HEK293 (cell line): ENCODE measurements at regions not wholly inside any gene's neighbourhood (a gene's known extent, or its start where the extent isn't known, plus 50 kb on each side); places are given as distances from the start of the nearest gene placed in this dataset.

Source experiments
- CTCF ChIA-PET: fragments of 350-600 bp; formaldehyde crosslinking; extraction: SDS; loops from one replicate; lab custom pipeline; 2021; ENCODE audit warnings: antibody characterized with exemption; lab: Yijun Ruan, JAX
- POLR2A ChIA-PET: fragments of 300-600 bp; formaldehyde crosslinking; extraction: SDS; loops from one replicate; lab custom pipeline; 2020; ENCODE audit warnings: antibody characterized with exemption, inconsistent platforms; lab: Yijun Ruan, JAX
- H3K27ac ChIP-seq: fragments of 200-500 bp; sonication (Bioruptor generic); 2 replicates; pipeline ENCODE4 v1.5.1; 2014; ENCODE audit warnings: low read depth, low read length, control low read depth, inconsistent platforms; ENCODE audit errors: extremely low read depth
- H3K36me3 ChIP-seq, 2 experiments: fragments of 200-500 bp in 1 of 2; sonication (Bioruptor generic) in 1 of 2; 1 replicate in 1 of 2; 2 replicates in 1 of 2; pipeline ENCODE4 v1.5.1; 2014 to 2017; ENCODE audit warnings: inconsistent platforms in 2 of 2, low read length in 2 of 2; ENCODE audit not compliant: control insufficient read depth in 2 of 2, insufficient read depth in 1 of 2
- H3K4me1 ChIP-seq: fragments of 200-500 bp; sonication (Bioruptor generic); 2 replicates; pipeline ENCODE4 v1.5.1; 2014; ENCODE audit warnings: mild to moderate bottlenecking, low read length, inconsistent platforms; ENCODE audit not compliant: control insufficient read depth, insufficient read depth
- H3K4me3 ChIP-seq: 2 replicates; pipeline ENCODE4 v1.5.1; 2011; ENCODE audit warnings: low read depth, mild to moderate bottlenecking, control low read depth, low read length, moderate library complexity
- H3K9me3 ChIP-seq: fragments of 200-500 bp; sonication (Bioruptor generic); 2 replicates; pipeline ENCODE4 v1.5.1; 2014; ENCODE audit warnings: low read depth, low read length, inconsistent platforms; ENCODE audit not compliant: control insufficient read depth, insufficient read depth
- GLI4 ChIP-seq: fragments of 450-650 bp; formaldehyde crosslinking; IDR thresholded peaks from 2 replicates; pipeline ENCODE4 v1.5.1; 2016; ENCODE audit warnings: missing biosample characterization, missing genetic modification characterization
- HOXC10 ChIP-seq: sonication (generic); formaldehyde crosslinking; IDR thresholded peaks from 2 replicates; pipeline ENCODE4 v1.8.1; 2023; ENCODE audit warnings: mild to moderate bottlenecking, missing genetic modification reagents
- IKZF3 ChIP-seq: fragments of 450-650 bp; IDR thresholded peaks from 2 replicates; pipeline ENCODE4 v1.5.0; 2018; ENCODE audit warnings: missing biosample characterization, mild to moderate bottlenecking, missing genetic modification characterization, moderate library complexity
- KLF1 ChIP-seq: fragments of 450-650 bp; formaldehyde crosslinking; IDR thresholded peaks from 2 replicates; pipeline ENCODE4 v1.5.1; 2016; ENCODE audit warnings: missing biosample characterization, missing genetic modification characterization
- KLF7 ChIP-seq: fragments of 450-650 bp; formaldehyde crosslinking; IDR thresholded peaks from 2 replicates; pipeline ENCODE4 v1.5.1; 2016; ENCODE audit warnings: missing biosample characterization, missing genetic modification characterization, borderline replicate concordance
- KLF8 ChIP-seq: fragments of 450-650 bp; formaldehyde crosslinking; IDR thresholded peaks from 2 replicates; pipeline ENCODE4 v1.5.1; 2016; ENCODE audit warnings: missing biosample characterization, missing genetic modification characterization
- MZF1 ChIP-seq: fragments of 450-650 bp; formaldehyde crosslinking; IDR thresholded peaks from 2 replicates; pipeline ENCODE4 v1.5.1; 2017; ENCODE audit warnings: missing biosample characterization, missing genetic modification characterization, borderline replicate concordance
- SP3 ChIP-seq: fragments of 450-650 bp; formaldehyde crosslinking; IDR thresholded peaks from 2 replicates; pipeline ENCODE4 v1.5.1; 2016; ENCODE audit warnings: missing biosample characterization, missing genetic modification characterization
- ZBTB7A ChIP-seq: fragments of 450-650 bp; formaldehyde crosslinking; IDR thresholded peaks from 2 replicates; pipeline ENCODE4 v1.5.1; 2016; ENCODE audit warnings: low read depth, missing biosample characterization, missing genetic modification characterization
- ZFP41 ChIP-seq: fragments of 450-650 bp; formaldehyde crosslinking; IDR thresholded peaks from 2 replicates; pipeline ENCODE4 v1.5.1; 2016; ENCODE audit warnings: missing biosample characterization, missing genetic modification characterization, borderline replicate concordance
- ZNF114 ChIP-seq: fragments of 450-650 bp; formaldehyde crosslinking; IDR thresholded peaks from 2 replicates; pipeline ENCODE4 v1.5.0; 2017; ENCODE audit warnings: missing biosample characterization, missing genetic modification characterization
- ZNF16 ChIP-seq: fragments of 450-650 bp; formaldehyde crosslinking; IDR thresholded peaks from 2 replicates; pipeline ENCODE4 v1.5.1; 2016; ENCODE audit warnings: low read depth, missing biosample characterization, missing genetic modification characterization
- ZNF248 ChIP-seq: fragments of 450-650 bp; formaldehyde crosslinking; IDR thresholded peaks from 2 replicates; pipeline ENCODE4 v1.5.1; 2017; ENCODE audit warnings: missing biosample characterization, missing genetic modification characterization
- ZNF324 ChIP-seq: fragments of 450-650 bp; formaldehyde crosslinking; IDR thresholded peaks from 2 replicates; pipeline ENCODE4 v1.5.1; 2016; ENCODE audit warnings: missing biosample characterization, missing genetic modification characterization
- ZNF521 ChIP-seq: fragments of 450-650 bp; formaldehyde crosslinking; IDR thresholded peaks from 2 replicates; pipeline ENCODE4 v1.5.1; 2017; ENCODE audit warnings: missing biosample characterization, mild to moderate bottlenecking, missing genetic modification characterization
- ZNF585B ChIP-seq: fragments of 450-650 bp; formaldehyde crosslinking; IDR thresholded peaks from 2 replicates; pipeline ENCODE4 v1.5.1; 2016; ENCODE audit warnings: missing biosample characterization, missing genetic modification characterization
- ZNF621 ChIP-seq: fragments of 450-650 bp; formaldehyde crosslinking; IDR thresholded peaks from 2 replicates; pipeline ENCODE4 v1.5.1; 2017; ENCODE audit warnings: missing biosample characterization, missing genetic modification characterization
- ZNF623 ChIP-seq: fragments of 450-650 bp; formaldehyde crosslinking; IDR thresholded peaks from 2 replicates; pipeline ENCODE4 v1.5.1; 2016; ENCODE audit warnings: missing biosample characterization, missing genetic modification characterization
- ZNF768 ChIP-seq: fragments of 450-650 bp; formaldehyde crosslinking; IDR thresholded peaks from 2 replicates; pipeline ENCODE4 v1.5.1; 2018; ENCODE audit warnings: missing biosample characterization, mild to moderate bottlenecking, missing genetic modification characterization
- ZSCAN23 ChIP-seq: fragments of 450-650 bp; formaldehyde crosslinking; IDR thresholded peaks from 2 replicates; pipeline ENCODE4 v1.5.1; 2016; ENCODE audit warnings: missing biosample characterization, missing genetic modification characterization
- TF ChIP-seq, protein P1 (sequence below): fragments of 450-650 bp; formaldehyde crosslinking; IDR thresholded peaks from 2 replicates; pipeline ENCODE4 v1.5.1; 2016; ENCODE audit warnings: missing biosample characterization, missing genetic modification characterization
- TF ChIP-seq, protein P2 (sequence below): fragments of 450-650 bp; formaldehyde crosslinking; IDR thresholded peaks from 2 replicates; pipeline ENCODE4 v1.5.1; 2016; ENCODE audit warnings: missing biosample characterization, missing genetic modification characterization
- TF ChIP-seq, protein P3 (sequence below): fragments of 450-650 bp; formaldehyde crosslinking; IDR thresholded peaks from 2 replicates; pipeline ENCODE4 v1.5.1; 2017; ENCODE audit warnings: missing biosample characterization, missing genetic modification characterization
- TF ChIP-seq, protein P4 (sequence below): fragments of 450-650 bp; formaldehyde crosslinking; IDR thresholded peaks from 2 replicates; pipeline ENCODE4 v1.5.1; 2016; ENCODE audit warnings: missing biosample characterization, missing genetic modification characterization
- TF ChIP-seq, protein P5 (sequence below): fragments of 450-650 bp; formaldehyde crosslinking; IDR thresholded peaks from 2 replicates; pipeline ENCODE4 v1.5.1; 2017; ENCODE audit warnings: missing biosample characterization, missing genetic modification characterization
- TF ChIP-seq, protein P6 (sequence below): fragments of 450-650 bp; formaldehyde crosslinking; IDR thresholded peaks from 2 replicates; pipeline ENCODE4 v1.5.1; 2017; ENCODE audit warnings: missing biosample characterization, mild to moderate bottlenecking, missing genetic modification characterization, moderate library complexity

DNA sequence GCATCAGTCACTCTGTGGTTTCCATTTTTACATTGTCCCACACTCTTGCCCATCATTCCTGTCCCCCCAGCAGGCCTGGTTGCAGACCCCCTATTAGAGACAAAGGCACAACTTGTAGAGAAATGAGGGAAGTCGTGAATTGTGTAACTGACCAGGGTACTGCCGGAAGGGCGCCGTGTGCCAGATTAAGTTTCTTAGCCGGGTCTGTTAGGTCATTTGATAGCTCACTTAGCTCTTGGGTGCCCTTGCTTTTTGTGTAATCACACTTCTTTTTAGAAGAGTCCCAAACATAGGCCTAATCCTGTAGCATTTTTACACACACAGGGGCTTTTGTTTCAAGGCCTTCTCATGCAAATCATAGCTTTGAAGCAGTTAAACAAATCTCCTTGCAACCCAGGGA, 87.2 kb downstream of the CTAGE1 start:
- CTCF ChIA-PET = interaction anchor here (0.7 to 0.8 kb wide), 2 partner anchors 73 to 148 kb away, joined by 3 read pairs; no protein-coding TSS in a partner anchor
- TF ChIP-seq ZBTB7A = no peak
- TF ChIP-seq ZNF16 (tag by site-specific recombination) = no peak
- no peak for TF ChIP-seq ZNF621 (tag by site-specific recombination)
- no peak for TF ChIP-seq ZFP41 (tag by site-specific recombination)
- TF ChIP-seq ZNF521 (tag by site-specific recombination) = no peak
- TF ChIP-seq, protein P1, sequence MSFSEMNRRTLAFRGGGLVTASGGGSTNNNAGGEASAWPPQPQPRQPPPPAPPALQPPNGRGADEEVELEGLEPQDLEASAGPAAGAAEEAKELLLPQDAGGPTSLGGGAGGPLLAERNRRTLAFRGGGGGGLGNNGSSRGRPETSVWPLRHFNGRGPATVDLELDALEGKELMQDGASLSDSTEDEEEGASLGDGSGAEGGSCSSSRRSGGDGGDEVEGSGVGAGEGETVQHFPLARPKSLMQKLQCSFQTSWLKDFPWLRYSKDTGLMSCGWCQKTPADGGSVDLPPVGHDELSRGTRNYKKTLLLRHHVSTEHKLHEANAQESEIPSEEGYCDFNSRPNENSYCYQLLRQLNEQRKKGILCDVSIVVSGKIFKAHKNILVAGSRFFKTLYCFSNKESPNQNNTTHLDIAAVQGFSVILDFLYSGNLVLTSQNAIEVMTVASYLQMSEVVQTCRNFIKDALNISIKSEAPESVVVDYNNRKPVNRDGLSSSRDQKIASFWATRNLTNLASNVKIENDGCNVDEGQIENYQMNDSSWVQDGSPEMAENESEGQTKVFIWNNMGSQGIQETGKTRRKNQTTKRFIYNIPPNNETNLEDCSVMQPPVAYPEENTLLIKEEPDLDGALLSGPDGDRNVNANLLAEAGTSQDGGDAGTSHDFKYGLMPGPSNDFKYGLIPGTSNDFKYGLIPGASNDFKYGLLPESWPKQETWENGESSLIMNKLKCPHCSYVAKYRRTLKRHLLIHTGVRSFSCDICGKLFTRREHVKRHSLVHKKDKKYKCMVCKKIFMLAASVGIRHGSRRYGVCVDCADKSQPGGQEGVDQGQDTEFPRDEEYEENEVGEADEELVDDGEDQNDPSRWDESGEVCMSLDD = no peak
- TF ChIP-seq KLF7 (tag by site-specific recombination) = no peak
- no peak for TF ChIP-seq ZNF114 (tag by site-specific recombination)
- TF ChIP-seq KLF1 (tag by site-specific recombination) = no peak
- TF ChIP-seq, protein P2, sequence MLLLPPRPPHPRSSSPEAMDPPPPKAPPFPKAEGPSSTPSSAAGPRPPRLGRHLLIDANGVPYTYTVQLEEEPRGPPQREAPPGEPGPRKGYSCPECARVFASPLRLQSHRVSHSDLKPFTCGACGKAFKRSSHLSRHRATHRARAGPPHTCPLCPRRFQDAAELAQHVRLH (tag by site-specific recombination) = no peak
- no peak for TF ChIP-seq MZF1
- no peak for TF ChIP-seq IKZF3 (tag by site-specific recombination)
- TF ChIP-seq, protein P3, sequence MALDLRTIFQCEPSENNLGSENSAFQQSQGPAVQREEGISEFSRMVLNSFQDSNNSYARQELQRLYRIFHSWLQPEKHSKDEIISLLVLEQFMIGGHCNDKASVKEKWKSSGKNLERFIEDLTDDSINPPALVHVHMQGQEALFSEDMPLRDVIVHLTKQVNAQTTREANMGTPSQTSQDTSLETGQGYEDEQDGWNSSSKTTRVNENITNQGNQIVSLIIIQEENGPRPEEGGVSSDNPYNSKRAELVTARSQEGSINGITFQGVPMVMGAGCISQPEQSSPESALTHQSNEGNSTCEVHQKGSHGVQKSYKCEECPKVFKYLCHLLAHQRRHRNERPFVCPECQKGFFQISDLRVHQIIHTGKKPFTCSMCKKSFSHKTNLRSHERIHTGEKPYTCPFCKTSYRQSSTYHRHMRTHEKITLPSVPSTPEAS (tag by site-specific recombination) = no peak
- TF ChIP-seq, all 188 proteins: peak for 0

DNA sequence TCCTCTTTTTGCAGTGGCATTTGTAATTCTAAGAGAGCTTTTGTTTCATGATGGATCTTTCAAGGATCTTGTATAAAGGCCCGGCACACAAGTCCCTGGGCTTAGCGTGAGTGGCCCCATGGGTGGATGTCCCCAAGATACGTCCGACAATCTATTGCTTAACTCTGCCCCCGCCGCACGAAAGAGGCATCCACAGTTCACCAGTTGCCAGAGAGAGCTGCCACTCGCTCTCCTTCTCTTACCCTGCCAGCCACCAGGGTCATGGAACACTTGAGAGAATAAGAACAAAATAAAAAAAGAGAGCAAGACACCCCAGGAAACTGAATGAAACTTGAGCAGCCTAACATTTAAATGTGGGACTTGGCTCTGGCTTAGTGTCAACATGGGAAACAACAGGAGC, 92.3 kb downstream of the CTAGE1 start:
- ChIA-PET CTCF (interaction anchor here (1.1 kb wide), 1 partner anchor 22 kb away, joined by 3 read pairs; no protein-coding TSS in a partner anchor), POLR2A (no interaction called here)
- H3K4me1 ChIP-seq = peaks cover 6% of the 10 kb centered on the region; the same call in 1 of the 2 replicates
- no peaks in the 10 kb centered on the region for H3K9me3 ChIP-seq
- H3K36me3 ChIP-seq = no peaks in the 10 kb centered on the region
- no peak overlapping the region for H3K4me3 ChIP-seq
- no peak overlapping the region for H3K27ac ChIP-seq
- TF ChIP-seq ZNF623 (tag by site-specific recombination) (no peak), HOXC10 (no peak), SP3 (no peak), GLI4 (tag by site-specific recombination) (no peak), ZNF248 (tag by site-specific recombination) (no peak), ZNF585B (tag by site-specific recombination) (no peak), KLF8 (tag by site-specific recombination) (no peak), ZSCAN23 (tag by site-specific recombination) (no peak), ZNF768 (no peak), ZNF324 (tag by site-specific recombination) (no peak)
- TF ChIP-seq, protein P4, sequence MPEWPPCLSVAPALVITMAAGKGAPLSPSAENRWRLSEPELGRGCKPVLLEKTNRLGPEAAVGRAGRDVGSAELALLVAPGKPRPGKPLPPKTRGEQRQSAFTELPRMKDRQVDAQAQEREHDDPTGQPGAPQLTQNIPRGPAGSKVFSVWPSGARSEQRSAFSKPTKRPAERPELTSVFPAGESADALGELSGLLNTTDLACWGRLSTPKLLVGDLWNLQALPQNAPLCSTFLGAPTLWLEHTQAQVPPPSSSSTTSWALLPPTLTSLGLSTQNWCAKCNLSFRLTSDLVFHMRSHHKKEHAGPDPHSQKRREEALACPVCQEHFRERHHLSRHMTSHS (tag by site-specific recombination) = no peak
- TF ChIP-seq, protein P5, sequence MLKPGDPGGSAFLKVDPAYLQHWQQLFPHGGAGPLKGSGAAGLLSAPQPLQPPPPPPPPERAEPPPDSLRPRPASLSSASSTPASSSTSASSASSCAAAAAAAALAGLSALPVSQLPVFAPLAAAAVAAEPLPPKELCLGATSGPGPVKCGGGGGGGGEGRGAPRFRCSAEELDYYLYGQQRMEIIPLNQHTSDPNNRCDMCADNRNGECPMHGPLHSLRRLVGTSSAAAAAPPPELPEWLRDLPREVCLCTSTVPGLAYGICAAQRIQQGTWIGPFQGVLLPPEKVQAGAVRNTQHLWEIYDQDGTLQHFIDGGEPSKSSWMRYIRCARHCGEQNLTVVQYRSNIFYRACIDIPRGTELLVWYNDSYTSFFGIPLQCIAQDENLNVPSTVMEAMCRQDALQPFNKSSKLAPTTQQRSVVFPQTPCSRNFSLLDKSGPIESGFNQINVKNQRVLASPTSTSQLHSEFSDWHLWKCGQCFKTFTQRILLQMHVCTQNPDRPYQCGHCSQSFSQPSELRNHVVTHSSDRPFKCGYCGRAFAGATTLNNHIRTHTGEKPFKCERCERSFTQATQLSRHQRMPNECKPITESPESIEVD (tag by site-specific recombination) = no peak
- TF ChIP-seq, protein P6, sequence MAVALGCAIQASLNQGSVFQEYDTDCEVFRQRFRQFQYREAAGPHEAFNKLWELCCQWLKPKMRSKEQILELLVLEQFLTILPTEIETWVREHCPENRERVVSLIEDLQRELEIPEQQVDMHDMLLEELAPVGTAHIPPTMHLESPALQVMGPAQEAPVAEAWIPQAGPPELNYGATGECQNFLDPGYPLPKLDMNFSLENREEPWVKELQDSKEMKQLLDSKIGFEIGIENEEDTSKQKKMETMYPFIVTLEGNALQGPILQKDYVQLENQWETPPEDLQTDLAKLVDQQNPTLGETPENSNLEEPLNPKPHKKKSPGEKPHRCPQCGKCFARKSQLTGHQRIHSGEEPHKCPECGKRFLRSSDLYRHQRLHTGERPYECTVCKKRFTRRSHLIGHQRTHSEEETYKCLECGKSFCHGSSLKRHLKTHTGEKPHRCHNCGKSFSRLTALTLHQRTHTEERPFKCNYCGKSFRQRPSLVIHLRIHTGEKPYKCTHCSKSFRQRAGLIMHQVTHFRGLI (tag by site-specific recombination) = no peak

More for the DNA sequence above, 87.2 kb downstream of the CTAGE1 start:
- Histone ChIP-seq H3K4me3 (no peak overlapping the region), H3K36me3 (no peaks in the 10 kb centered on the region), H3K27ac (no peak overlapping the region), H3K9me3 (no peaks in the 10 kb centered on the region), H3K4me1 (no peaks in the 10 kb centered on the region)
- POLR2A ChIA-PET = no interaction called here
